ENCODE measurements at regions not wholly inside any gene's neighbourhood (a gene's known extent, or its start where the extent isn't known, plus 50 kb on each side); places are given as distances from the start of the nearest gene placed in this dataset.

DNA sequence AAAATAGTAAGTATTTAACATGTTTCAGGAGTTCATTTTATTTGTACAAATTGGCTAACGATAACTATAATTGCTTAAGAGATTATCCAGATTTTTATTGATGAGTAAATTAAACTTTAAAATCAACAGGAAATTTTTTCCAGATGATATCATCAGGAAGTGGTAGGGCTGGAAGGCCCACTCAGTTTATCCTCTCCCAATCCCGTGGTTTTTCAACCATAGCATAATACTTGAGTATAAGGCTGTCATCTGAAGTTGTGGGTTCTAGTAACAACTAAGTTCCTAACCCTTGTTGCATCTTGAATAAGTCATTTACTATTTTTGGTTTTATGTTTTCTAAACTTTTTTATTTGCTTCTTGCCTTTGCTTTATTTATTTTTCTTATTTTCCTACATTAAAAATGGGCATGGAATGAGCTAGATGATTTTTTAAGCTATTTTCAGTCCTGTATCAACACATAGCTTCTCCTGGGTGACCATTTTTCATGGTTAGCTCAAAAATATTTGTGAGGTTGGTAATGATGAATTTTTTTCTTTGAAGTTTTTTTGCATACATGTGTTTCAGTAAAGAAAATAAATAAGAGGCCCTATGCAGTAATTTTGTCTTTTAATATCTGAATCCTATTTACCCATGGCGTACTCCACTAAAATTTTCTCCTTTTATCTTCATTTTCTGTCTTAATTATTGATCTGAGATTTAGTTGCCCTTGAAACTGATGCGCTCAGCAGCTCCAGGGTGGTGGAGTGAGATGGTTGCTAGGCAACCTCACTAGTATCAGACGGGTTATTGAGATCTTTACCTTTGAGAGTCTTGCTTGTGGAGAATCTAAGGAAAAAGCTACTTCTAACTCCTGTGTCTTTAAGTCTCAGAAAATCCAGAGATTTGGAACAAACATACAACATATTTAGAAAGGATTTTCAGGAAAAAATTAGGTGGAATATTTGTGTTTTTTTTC, 452.0 kb upstream of the CCDC179 start:
- TF ChIP-seq, protein P1, sequence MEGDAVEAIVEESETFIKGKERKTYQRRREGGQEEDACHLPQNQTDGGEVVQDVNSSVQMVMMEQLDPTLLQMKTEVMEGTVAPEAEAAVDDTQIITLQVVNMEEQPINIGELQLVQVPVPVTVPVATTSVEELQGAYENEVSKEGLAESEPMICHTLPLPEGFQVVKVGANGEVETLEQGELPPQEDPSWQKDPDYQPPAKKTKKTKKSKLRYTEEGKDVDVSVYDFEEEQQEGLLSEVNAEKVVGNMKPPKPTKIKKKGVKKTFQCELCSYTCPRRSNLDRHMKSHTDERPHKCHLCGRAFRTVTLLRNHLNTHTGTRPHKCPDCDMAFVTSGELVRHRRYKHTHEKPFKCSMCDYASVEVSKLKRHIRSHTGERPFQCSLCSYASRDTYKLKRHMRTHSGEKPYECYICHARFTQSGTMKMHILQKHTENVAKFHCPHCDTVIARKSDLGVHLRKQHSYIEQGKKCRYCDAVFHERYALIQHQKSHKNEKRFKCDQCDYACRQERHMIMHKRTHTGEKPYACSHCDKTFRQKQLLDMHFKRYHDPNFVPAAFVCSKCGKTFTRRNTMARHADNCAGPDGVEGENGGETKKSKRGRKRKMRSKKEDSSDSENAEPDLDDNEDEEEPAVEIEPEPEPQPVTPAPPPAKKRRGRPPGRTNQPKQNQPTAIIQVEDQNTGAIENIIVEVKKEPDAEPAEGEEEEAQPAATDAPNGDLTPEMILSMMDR (IDR thresholded peaks at IDR 0.05 in 4 of 5, conservative IDR thresholded peaks at IDR 0.05 in 1 of 5): no peak
- TF ChIP-seq POLR2A (IDR thresholded peaks at IDR 0.05): no peak
